Retinal pigment epithelial cell (primary cell): ENCODE measurements at regions not wholly inside any gene's neighbourhood (a gene's known extent, or its start where the extent isn't known, plus 50 kb on each side); places are given as distances from the start of the nearest gene placed in this dataset.
A peak's percentile ranks its signal among the peaks of the same experiment; 100 is the strongest.

Experiments used
- DNase-seq: peaks from one replicate; pipeline ENCODE4 v3.0.0-alpha.2; 2010; ENCODE audit warnings: low read depth
- H3K4me3 ChIP-seq: 2 replicates; pipeline ENCODE4 v1.5.1; 2011; ENCODE audit warnings: mild to moderate bottlenecking, low read length, control low read depth, moderate library complexity
- TF ChIP-seq, protein P1 (sequence below): conservative IDR thresholded peaks from 2 replicates; pipeline ENCODE4 v1.5.1; 2011; ENCODE audit warnings: low read depth, low read length, control low read depth, inconsistent platforms

DNA sequence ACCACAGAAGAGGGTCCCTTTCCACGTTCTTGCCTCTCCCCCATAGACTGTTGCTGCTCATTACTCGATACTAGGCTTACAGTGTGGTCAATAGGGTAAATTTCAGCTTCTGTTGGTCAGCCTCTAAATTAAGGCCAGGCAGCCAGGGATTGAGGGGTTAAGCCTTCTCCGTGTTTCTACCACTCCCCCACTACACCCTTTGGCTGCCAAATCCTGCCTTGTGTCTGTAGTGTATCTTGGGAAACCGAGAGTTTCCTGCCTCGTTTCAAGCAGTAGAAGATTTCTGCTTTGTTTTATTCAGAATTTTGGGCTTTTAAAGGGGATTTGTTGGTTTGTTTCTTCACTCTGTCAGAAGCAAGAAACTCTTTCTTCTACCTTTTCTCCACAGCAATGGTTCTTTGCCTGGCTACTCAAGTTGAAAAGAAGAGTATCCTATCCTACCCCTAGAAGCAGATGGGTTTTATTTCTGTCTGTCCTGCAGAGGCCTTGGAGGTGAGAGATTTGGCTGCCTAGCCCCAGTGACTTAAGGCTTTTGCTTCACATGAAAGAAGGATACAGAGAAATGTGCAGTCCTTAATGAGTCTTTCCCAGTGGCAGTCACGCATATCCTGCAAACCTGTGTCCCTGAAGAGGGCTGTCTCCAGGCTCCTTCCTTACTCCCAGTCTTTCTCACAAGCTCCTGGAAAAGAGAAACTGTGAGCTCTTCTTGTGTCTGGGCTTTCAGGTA, 261.5 kb upstream of the TANK start:
- TF ChIP-seq, protein P1, sequence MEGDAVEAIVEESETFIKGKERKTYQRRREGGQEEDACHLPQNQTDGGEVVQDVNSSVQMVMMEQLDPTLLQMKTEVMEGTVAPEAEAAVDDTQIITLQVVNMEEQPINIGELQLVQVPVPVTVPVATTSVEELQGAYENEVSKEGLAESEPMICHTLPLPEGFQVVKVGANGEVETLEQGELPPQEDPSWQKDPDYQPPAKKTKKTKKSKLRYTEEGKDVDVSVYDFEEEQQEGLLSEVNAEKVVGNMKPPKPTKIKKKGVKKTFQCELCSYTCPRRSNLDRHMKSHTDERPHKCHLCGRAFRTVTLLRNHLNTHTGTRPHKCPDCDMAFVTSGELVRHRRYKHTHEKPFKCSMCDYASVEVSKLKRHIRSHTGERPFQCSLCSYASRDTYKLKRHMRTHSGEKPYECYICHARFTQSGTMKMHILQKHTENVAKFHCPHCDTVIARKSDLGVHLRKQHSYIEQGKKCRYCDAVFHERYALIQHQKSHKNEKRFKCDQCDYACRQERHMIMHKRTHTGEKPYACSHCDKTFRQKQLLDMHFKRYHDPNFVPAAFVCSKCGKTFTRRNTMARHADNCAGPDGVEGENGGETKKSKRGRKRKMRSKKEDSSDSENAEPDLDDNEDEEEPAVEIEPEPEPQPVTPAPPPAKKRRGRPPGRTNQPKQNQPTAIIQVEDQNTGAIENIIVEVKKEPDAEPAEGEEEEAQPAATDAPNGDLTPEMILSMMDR = no peak
- DNase-seq = no peak
- H3K4me3 ChIP-seq = no peak overlapping the region

DNA sequence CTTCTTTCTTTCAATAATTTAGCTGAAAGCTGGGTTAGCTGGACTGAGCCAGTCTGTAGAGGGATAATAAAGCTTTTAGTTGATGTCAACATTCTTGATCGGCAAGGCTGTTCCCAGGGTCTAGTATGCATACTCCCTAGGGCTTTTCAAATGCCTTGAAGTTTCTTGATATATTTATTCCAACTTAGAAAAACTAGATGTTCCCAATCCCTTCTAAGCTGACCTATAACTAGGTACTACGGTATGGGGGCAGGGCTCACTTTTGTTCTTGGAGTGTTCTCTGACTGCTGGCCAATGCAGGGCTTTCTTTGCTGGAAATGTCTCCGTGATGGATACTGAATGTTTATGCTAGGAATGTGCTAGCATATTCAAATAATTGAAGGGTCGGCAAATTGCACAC, 258.6 kb upstream of the TANK start:
- TF ChIP-seq, protein P1 = no peak
- H3K4me3 ChIP-seq = no peak overlapping the region
- peak; percentile 89 for DNase-seq

DNA sequence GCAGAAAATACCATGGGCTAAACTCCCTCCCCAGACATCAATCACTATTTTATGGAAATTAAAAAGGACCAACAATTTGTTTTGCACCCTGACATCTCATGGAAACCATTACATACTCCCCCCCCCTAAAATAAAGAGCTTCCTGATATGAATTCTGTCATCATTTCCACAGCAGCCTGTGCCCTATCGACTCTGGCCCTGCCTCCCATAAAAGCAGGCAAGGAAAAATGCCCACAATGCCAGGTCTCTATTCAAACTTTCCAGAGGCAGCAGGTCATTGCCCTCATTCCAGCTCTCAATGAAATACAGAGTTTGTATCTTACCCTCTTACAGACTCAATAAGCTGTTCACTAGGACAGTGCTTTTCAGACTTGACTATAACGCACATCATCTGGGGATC, 254.4 kb upstream of the TANK start:
- no peak overlapping the region for H3K4me3 ChIP-seq
- TF ChIP-seq, protein P1 = no peak
- DNase-seq = no peak

DNA sequence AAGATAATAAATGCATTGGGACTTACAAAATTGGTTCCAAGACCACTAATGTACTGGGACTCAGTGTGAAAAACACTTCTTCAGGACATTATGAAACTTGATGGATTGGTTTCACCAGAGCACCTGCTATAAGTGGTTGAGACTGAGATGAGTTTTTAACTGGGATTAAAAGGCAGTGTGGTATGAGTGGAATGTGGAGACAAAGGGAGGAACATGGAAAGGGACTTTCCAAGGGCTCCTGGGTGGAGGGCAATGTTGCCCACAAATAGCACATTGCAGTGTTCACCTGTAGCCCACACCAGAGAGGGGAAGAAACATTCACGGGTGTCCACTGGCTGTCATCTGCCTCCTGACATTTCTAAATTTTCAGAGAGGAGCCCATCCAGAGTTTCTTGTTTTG, 253.3 kb upstream of the TANK start:
- no peak for DNase-seq
- H3K4me3 ChIP-seq = no peak overlapping the region
- TF ChIP-seq, protein P1 = no peak

DNA sequence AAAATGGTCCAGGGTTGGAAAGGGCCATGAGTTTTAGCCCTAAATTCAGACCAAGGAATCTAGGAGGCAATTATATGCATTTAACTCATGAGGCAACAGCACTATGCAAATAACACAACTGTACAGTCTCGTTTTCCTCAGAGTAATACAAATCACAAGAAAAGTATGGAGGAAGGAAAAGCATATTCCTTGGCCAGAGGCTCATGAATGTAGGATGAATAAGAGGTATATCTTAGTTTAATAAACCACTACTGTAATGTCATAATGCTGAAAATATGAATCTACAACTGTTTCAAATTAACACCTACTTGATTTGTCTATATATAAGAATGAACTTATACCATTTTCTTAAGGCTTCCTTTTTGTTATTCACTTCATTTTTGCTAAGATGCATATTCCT, 252.5 kb upstream of the TANK start:
- TF ChIP-seq, protein P1 = no peak
- no peak overlapping the region for H3K4me3 ChIP-seq
- no peak for DNase-seq

DNA sequence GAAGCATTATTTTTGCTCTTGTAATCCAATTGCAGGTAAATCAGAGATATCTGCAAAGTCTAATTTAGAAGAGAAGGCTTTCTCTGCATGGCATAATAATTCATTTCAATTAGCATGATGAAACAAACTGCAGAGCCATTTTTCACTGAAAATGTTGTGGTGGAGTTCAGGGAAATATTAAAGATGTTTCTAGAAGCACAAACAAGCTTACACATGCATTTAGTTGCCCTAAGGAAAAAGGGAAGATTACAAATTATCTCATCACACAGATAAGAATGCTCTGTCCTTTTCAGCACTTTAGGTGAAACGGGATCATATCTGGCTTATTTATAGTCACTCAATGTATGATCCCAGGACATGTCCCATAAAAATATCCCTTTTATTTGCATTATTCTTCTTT, 252.1 kb upstream of the TANK start:
- TF ChIP-seq, protein P1 = no peak
- DNase-seq = no peak
- no peak overlapping the region for H3K4me3 ChIP-seq

DNA sequence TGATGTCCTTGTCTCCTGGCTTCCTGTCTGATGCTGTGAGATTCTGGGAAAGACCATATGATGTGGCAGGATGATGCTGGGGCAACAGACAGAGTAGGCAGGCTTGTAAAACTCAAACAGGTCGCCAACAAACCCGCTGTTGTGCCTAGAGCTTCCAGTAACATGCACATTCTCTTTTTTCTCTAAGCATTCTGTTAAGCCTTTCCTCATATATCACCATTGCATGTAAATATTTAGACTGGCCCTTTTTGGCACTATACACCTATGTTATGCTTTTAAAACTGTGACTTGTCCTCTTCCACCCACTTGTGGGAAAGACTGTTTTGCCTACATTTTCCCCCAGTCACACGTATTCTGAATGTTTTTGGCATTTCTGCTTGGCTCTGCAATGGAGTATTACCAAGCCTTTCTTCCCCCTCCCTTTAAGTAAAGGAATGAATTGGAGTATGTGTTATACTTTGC, 250.4 kb upstream of the TANK start:
- DNase-seq = no peak
- no peak overlapping the region for H3K4me3 ChIP-seq
- TF ChIP-seq, protein P1 = no peak
